ENCODE measurements at regions not wholly inside any gene's neighbourhood (a gene's known extent, or its start where the extent isn't known, plus 50 kb on each side); places are given as distances from the start of the nearest gene placed in this dataset.

- H3K9me3 ChIP-seq = no peaks in the 10 kb centered on the region
- POLR2A ChIA-PET = no interaction called here
Measured at GRCh38 chr3:73216310-73216709, 154.9 kb downstream of the EBLN2 start.

GRCh38 chr3:73222126-73222525 lies 160.7 kb downstream of the EBLN2 start:
- ChIA-PET POLR2A (no interaction called here), CTCF (no interaction called here)
- Mint-ChIP-seq H3K9me3 (ENCODE audit: unreplicated experiment) (no peaks in the 10 kb centered on the region), H3K27ac (ENCODE audit: unreplicated experiment) (no peak overlapping the region), H3K4me1 (ENCODE audit: low read depth, unreplicated experiment) (no peaks in the 10 kb centered on the region), H3K4me3 (ENCODE audit: unreplicated experiment) (no peak overlapping the region), H3K27me3 (ENCODE audit: insufficient read depth, unreplicated experiment) (peaks cover 3% of the 10 kb centered on the region), H3K36me3 (ENCODE audit: insufficient read depth, unreplicated experiment) (no peaks in the 10 kb centered on the region)
- H3K27me3 ChIP-seq (replicated peaks; ENCODE audit: control insufficient read depth, insufficient read depth, low read length) = no peaks in the 10 kb centered on the region
- no TSS peak for BruUV-seq (replicated peaks)
- H3K9me3 ChIP-seq = no peaks in the 10 kb centered on the region
- intact Hi-C loops (cut with micrococcal nuclease; ENCODE audit: unreplicated experiment) = no loop called here
- no peak overlapping the region for H3K4me3 ChIP-seq (ENCODE audit: low read depth, low read length)
- TF ChIP-seq CTCF (IDR thresholded peaks at IDR 0.05; ENCODE audit: insufficient read depth in 1 of 2, low read depth in 1 of 2, low read length in 1 of 2, severe bottlenecking in 1 of 2, unreplicated experiment in 1 of 2) = no peak
- H3K4me1 ChIP-seq = no peaks in the 10 kb centered on the region
- H3K36me3 ChIP-seq (ENCODE audit: control insufficient read depth, insufficient read depth, low read length) = no peaks in the 10 kb centered on the region
- DNase-seq = no peak

More at GRCh38 chr3:73216310-73216709, 154.9 kb downstream of the EBLN2 start:
- no peak for TF ChIP-seq CTCF (IDR thresholded peaks at IDR 0.05; ENCODE audit: insufficient read depth in 1 of 2, low read depth in 1 of 2, low read length in 1 of 2, severe bottlenecking in 1 of 2, unreplicated experiment in 1 of 2)
- Mint-ChIP-seq H3K4me3 (ENCODE audit: unreplicated experiment) (no peak overlapping the region), H3K36me3 (ENCODE audit: insufficient read depth, unreplicated experiment) (no peaks in the 10 kb centered on the region), H3K27me3 (ENCODE audit: insufficient read depth, unreplicated experiment) (no peaks in the 10 kb centered on the region), H3K9me3 (ENCODE audit: unreplicated experiment) (no peaks in the 10 kb centered on the region), H3K4me1 (ENCODE audit: low read depth, unreplicated experiment) (no peaks in the 10 kb centered on the region), H3K27ac (ENCODE audit: unreplicated experiment) (no peak overlapping the region)
- intact Hi-C loops (cut with micrococcal nuclease; ENCODE audit: unreplicated experiment) = no loop called here
- H3K36me3 ChIP-seq (ENCODE audit: control insufficient read depth, insufficient read depth, low read length) = no peaks in the 10 kb centered on the region
- CTCF ChIA-PET = no interaction called here
- no peaks in the 10 kb centered on the region for H3K4me1 ChIP-seq
- no peak for DNase-seq
- no TSS peak for BruUV-seq (replicated peaks)
- no peaks in the 10 kb centered on the region for H3K27me3 ChIP-seq (replicated peaks; ENCODE audit: control insufficient read depth, insufficient read depth, low read length)
- no peak overlapping the region for H3K4me3 ChIP-seq (ENCODE audit: low read depth, low read length)

GRCh38 chr3:73225146-73225855 lies 163.8 kb downstream of the EBLN2 start:
- Histone ChIP-seq H3K36me3 (ENCODE audit: control insufficient read depth, insufficient read depth, low read length) (no peaks in the 10 kb centered on the region), H3K9me3 (no peaks in the 10 kb centered on the region), H3K4me1 (no peaks in the 10 kb centered on the region), H3K27me3 (replicated peaks; ENCODE audit: control insufficient read depth, insufficient read depth, low read length) (no peaks in the 10 kb centered on the region), H3K4me3 (ENCODE audit: low read depth, low read length) (no peak overlapping the region)
- ChIA-PET CTCF (no interaction called here), POLR2A (no interaction called here)
- Mint-ChIP-seq H3K27me3 (ENCODE audit: insufficient read depth, unreplicated experiment) (peaks cover 3% of the 10 kb centered on the region), H3K4me1 (ENCODE audit: low read depth, unreplicated experiment) (no peaks in the 10 kb centered on the region), H3K9me3 (ENCODE audit: unreplicated experiment) (no peaks in the 10 kb centered on the region), H3K27ac (ENCODE audit: unreplicated experiment) (no peak overlapping the region), H3K4me3 (ENCODE audit: unreplicated experiment) (no peak overlapping the region), H3K36me3 (ENCODE audit: insufficient read depth, unreplicated experiment) (no peaks in the 10 kb centered on the region)
- DNase-seq = no peak
- no peak for TF ChIP-seq CTCF (IDR thresholded peaks at IDR 0.05; ENCODE audit: insufficient read depth in 1 of 2, low read depth in 1 of 2, low read length in 1 of 2, severe bottlenecking in 1 of 2, unreplicated experiment in 1 of 2)
- intact Hi-C loops (cut with micrococcal nuclease; ENCODE audit: unreplicated experiment) = no loop called here
- BruUV-seq (replicated peaks) = no TSS peak

All from Caco-2 (cell line).